SK-N-MC (cell line): ENCODE measurements at regions not wholly inside any gene's neighbourhood (a gene's known extent, or its start where the extent isn't known, plus 50 kb on each side); places are given as distances from the start of the nearest gene placed in this dataset.

Source experiments
- DNase-seq: peaks from one replicate; pipeline ENCODE4 v3.0.0-alpha.2; 2011; ENCODE audit warnings: low read depth, low spot score
- H3K27ac ChIP-seq: fragments of 200-600 bp; sonication (generic); 2 replicates; pipeline ENCODE4 v1.5.1; 2016; ENCODE audit warnings: mixed run types
- H3K36me3 ChIP-seq: fragments of 200-600 bp; sonication (generic); 2 replicates; pipeline ENCODE4 v1.6.1; 2017; ENCODE audit warnings: antibody characterized with exemption, low read length, mixed read lengths; ENCODE audit not compliant: insufficient read depth
- H3K4me3 ChIP-seq: fragments of 200-600 bp; sonication (generic); 2 replicates; pipeline ENCODE4 v1.5.1; 2016
- H3K9ac ChIP-seq: fragments of 200-600 bp; sonication (generic); 2 replicates; pipeline ENCODE4 v1.8.0; 2017; ENCODE audit warnings: mixed run types, mixed read lengths; ENCODE audit not compliant: insufficient read length
- H3K9me3 ChIP-seq: fragments of 200-600 bp; sonication (generic); 2 replicates; pipeline ENCODE4 v1.6.1; 2017; ENCODE audit warnings: low read depth, mild to moderate bottlenecking, antibody characterized with exemption, low read length, moderate library complexity, mixed read lengths
- EZH2 ChIP-seq: fragments of 200-600 bp; sonication (generic); IDR thresholded peaks from one replicate; pipeline ENCODE4 v1.6.1; 2017; ENCODE audit warnings: antibody characterized with exemption
- FOXP2 ChIP-seq: optimal IDR thresholded peaks from 2 replicates; pipeline ENCODE3; 2011; ENCODE audit warnings: mild to moderate bottlenecking, moderate library complexity; ENCODE audit not compliant: insufficient read depth; ENCODE audit errors: extremely low read length, control extremely low read depth
- POLR2AphosphoS5 ChIP-seq: IDR thresholded peaks from 2 replicates; pipeline ENCODE4 v1.6.1; 2012; ENCODE audit warnings: mild to moderate bottlenecking, low read depth, low read length, borderline replicate concordance

DNA sequence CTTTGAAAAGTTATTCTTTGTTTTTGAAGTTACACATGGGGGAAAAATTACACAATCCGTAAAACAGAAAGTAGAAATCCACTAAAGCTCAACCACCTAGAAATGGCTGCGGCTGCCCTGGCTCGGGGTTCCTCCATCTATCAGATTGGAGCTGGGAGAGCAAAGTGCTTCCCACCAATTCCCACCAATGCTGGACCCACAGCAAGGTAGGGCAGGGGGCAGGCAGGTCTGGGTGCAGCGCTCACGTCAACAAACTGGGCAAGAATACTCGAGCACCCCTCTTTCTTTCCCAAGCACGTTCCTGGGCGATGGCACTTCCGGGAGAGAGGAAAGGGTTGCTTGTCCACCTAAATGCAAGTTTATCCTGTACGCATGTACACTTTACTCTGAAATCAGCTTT, 217.6 kb downstream of the NDUFA10 start:
- Histone ChIP-seq H3K36me3 (no peaks in the 10 kb centered on the region), H3K27ac (no peak overlapping the region), H3K4me3 (no peak overlapping the region), H3K9ac (no peak overlapping the region), H3K9me3 (no peaks in the 10 kb centered on the region)
- DNase-seq, result no peak
- TF ChIP-seq POLR2AphosphoS5, result no peak
- TF ChIP-seq FOXP2, result no peak
- no peak for TF ChIP-seq EZH2

DNA sequence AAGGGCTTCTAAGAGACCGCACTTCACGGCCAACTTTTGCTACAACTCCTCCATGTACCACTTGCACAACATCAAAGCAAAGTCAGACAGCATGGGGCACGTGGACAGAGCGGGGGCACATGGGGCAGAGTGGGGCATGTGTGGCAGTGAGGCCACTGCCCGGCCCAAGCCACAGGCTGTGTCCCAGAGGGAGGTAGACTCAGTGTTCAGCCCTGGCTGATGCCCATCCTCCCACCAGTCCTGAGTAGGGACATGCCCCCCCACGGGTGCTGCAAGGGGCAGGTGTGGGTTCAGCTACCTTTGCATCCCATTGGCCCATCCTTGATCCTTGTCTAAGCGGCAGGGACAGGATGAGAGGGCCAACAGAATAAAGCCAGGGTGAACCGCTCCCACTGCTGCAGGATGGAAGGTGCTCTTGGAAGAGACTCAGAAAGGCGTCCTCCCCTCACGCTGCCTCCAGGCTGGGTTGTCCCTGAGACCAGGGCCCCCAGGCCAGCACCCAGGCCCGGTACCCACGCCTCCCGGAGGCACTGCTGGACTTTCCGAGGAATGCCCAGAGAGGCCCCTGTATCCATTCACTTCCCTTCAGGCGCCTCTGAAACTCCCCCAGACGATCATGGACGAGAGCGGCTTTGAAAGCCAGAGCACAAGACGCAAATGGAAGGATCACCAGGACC, 218.2 kb downstream of the NDUFA10 start:
- Histone ChIP-seq H3K9me3 (no peaks in the 10 kb centered on the region), H3K4me3 (no peak overlapping the region), H3K27ac (no peak overlapping the region), H3K36me3 (no peaks in the 10 kb centered on the region), H3K9ac (no peak overlapping the region)
- DNase-seq, result no peak
- TF ChIP-seq FOXP2 (no peak), POLR2AphosphoS5 (no peak), EZH2 (no peak)

DNA sequence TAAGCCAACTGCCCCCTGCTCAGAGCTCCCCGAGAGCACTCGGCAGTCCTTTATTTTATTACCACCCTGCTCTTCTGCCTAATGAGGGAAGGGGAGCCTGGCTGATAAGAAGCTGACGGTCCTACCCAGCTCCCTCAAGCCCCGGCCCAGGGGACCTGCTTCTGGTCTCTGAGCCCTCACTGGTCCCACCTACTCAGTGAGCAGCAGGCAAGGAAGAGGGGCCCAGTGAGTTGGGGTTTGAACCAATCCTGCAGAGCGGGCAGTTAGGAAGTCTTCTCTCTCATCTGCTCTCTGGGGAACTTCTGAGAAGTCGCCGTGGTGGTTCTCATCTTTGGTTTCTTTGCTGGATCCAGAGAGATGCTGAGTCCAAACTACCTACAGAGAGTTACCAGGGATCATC, 218.9 kb downstream of the NDUFA10 start:
- H3K36me3 ChIP-seq, result no peaks in the 10 kb centered on the region
- no peaks in the 10 kb centered on the region for H3K9me3 ChIP-seq
- H3K4me3 ChIP-seq, result no peak overlapping the region
- no peak for DNase-seq
- no peak overlapping the region for H3K27ac ChIP-seq
- TF ChIP-seq FOXP2 (no peak), EZH2 (no peak), POLR2AphosphoS5 (no peak)
- no peak overlapping the region for H3K9ac ChIP-seq

DNA sequence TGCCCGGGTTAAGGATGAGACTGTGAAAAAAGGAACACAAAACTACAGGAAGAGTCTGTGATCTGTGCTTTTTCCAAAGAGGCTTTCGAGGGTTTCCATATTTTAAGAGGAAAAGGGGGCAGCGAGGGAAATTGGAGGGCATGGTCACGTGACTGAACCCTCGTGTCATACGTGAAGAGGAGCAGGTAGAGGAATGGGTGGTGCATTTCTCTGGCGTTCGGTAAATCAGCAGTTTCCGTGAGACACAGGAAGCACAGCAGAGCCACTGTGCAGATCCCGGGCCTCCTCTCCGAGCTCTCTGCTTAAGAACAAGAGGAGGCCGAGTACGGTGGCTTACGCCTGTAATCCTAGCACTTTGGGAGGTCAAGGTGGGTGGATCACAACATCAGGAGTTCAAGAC, 219.7 kb downstream of the NDUFA10 start:
- Histone ChIP-seq H3K27ac (no peak overlapping the region), H3K36me3 (no peaks in the 10 kb centered on the region), H3K4me3 (no peak overlapping the region), H3K9me3 (no peaks in the 10 kb centered on the region), H3K9ac (no peak overlapping the region)
- TF ChIP-seq POLR2AphosphoS5 (no peak), FOXP2 (no peak), EZH2 (no peak)
- no peak for DNase-seq

DNA sequence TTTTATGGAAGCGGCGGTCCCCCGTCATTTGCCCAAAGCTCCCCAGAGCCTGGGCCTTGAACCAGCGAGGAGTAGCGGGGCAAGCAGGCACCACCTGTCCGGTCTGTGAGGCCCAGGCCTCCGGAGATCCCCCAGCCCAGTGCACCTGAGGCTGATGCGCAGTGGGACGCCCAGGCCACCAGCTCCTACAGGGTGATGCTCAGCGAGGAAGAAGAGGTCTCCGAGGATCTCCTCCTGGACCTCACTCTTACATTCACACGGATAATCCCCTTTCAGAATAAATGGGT, 220.2 kb downstream of the NDUFA10 start:
- Histone ChIP-seq H3K4me3 (no peak overlapping the region), H3K27ac (no peak overlapping the region), H3K36me3 (no peaks in the 10 kb centered on the region), H3K9ac (no peak overlapping the region), H3K9me3 (no peaks in the 10 kb centered on the region)
- no peak for DNase-seq
- no peak for TF ChIP-seq EZH2
- no peak for TF ChIP-seq FOXP2
- TF ChIP-seq POLR2AphosphoS5, result no peak

DNA sequence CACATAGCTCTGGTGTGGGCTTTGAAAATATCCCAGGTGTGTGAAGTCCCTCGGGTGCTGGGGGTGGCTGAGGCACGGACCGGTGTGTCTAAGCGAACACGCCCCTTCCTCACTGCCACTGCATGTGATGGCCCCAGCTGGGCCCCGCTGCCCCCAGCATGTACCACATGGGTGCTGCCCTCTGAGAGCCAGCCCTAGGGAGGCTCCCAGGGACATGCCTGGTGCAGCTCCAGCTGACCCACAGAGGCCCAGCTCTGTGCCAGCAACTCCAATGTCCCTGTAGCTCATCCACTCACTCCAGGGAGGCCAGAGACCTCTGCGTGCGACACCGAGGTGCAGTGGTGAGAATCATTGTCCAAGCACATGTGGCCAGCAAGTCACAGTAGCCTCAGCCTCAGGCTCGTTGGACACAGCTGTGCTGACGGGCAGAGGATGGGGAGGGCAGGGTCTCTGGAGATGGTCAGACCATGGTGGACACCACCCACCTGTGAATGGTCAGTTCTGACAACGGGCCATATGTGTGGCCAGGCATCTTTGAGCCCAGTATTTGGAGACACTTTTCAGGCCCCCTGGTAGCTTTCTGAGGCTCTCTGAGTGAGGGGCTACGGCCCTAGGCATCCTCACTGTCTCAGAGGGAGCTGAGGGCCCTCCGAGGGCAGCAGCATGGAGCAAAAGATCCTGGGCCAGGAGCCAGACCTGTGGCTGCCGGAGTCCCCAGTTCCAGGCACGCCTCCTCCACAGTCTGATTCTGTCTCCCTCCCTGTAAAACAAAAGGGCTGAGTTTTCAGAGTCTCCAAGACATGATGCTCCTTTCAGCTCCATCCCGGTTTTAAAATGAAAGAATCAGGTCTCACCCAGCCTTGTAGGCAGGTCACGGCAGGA, 220.7 kb downstream of the NDUFA10 start:
- no peak overlapping the region for H3K27ac ChIP-seq
- H3K9me3 ChIP-seq, result no peaks in the 10 kb centered on the region
- no peak for DNase-seq
- TF ChIP-seq POLR2AphosphoS5 (no peak), FOXP2 (no peak)
- H3K36me3 ChIP-seq, result no peaks in the 10 kb centered on the region
- H3K9ac ChIP-seq, result no peak overlapping the region
- no peak overlapping the region for H3K4me3 ChIP-seq

DNA sequence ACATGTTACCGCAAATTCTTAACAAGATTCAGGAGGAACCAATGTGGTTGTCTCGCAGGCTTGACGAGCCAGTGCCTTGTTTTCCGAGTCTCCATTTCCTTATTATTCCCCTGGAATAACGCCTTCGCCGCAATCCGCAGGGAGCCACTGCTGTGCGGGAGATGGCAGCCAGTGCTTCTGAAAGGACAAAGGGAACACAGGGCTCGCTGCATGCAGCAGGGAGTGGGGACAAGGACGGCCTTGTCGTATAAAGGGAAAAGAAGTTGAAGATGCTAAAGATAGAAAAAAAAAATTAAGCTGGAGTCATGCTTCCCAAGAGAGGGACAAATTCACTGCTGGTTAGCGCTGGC, 221.4 kb downstream of the NDUFA10 start:
- no peak for DNase-seq
- no peak overlapping the region for H3K4me3 ChIP-seq
- H3K27ac ChIP-seq, result no peak overlapping the region
- no peaks in the 10 kb centered on the region for H3K36me3 ChIP-seq
- TF ChIP-seq POLR2AphosphoS5, result no peak
- no peak for TF ChIP-seq FOXP2
- TF ChIP-seq EZH2, result no peak
- H3K9me3 ChIP-seq, result no peaks in the 10 kb centered on the region
- no peak overlapping the region for H3K9ac ChIP-seq

DNA sequence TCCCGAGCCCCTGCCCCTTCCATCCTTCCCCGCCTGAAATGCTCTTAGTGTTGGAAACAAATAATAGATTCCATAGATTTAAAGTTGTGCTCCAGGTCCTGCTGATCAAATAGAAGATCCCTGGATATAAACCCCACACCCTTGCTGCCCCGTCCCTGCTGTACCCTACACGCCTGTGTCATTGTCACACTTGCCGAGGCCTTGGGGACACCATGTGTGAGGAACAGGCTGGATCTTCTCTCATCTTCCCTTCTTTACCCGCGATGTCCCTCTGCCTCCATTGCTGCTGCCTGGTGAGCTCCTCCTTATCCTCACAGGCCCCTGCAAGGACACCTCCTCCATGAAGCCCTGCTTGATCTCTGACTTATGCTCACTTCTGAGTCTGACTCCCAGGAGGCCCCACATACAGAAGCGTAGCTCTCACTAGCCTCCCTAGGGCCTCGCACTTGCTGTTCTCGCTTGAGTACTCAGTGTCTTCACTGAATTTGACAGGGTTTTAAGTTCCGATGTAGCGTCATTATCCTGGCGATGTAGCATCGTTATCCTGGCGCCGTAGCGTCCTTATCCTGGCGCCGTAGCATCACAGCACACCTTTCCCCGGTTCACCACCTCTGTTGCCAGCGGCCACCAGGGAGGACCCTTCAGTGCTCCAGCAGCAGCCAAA, 221.9 kb downstream of the NDUFA10 start:
- Histone ChIP-seq H3K27ac (no peak overlapping the region), H3K9ac (no peak overlapping the region), H3K9me3 (no peaks in the 10 kb centered on the region), H3K4me3 (no peak overlapping the region), H3K36me3 (no peaks in the 10 kb centered on the region)
- TF ChIP-seq FOXP2 (no peak), POLR2AphosphoS5 (no peak), EZH2 (no peak)
- DNase-seq, result no peak
